ENCODE measurements at regions not wholly inside any gene's neighbourhood (a gene's known extent, or its start where the extent isn't known, plus 50 kb on each side); places are given as distances from the start of the nearest gene placed in this dataset.

DNA sequence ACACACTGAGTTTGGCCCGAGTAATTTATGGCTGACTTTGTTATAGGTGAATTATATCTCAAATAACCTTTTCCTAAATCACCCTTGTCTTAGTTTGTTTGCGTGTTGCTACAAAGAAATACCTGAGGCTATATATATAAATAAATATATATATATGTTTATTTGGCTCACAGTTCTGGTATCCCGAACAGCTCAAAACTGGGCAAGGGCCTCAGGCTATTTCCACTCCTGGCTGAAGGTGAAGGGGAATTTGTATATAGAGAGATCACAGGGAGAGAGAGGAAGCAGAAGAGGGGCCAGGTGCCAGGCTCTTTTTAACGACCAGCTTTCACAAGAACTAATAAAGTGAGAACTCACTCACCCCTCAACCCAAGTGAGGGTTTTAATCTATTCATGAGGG, 159.9 kb upstream of the STARD13 start:
- TF ChIP-seq, protein P1, sequence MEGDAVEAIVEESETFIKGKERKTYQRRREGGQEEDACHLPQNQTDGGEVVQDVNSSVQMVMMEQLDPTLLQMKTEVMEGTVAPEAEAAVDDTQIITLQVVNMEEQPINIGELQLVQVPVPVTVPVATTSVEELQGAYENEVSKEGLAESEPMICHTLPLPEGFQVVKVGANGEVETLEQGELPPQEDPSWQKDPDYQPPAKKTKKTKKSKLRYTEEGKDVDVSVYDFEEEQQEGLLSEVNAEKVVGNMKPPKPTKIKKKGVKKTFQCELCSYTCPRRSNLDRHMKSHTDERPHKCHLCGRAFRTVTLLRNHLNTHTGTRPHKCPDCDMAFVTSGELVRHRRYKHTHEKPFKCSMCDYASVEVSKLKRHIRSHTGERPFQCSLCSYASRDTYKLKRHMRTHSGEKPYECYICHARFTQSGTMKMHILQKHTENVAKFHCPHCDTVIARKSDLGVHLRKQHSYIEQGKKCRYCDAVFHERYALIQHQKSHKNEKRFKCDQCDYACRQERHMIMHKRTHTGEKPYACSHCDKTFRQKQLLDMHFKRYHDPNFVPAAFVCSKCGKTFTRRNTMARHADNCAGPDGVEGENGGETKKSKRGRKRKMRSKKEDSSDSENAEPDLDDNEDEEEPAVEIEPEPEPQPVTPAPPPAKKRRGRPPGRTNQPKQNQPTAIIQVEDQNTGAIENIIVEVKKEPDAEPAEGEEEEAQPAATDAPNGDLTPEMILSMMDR (conservative IDR thresholded peaks at IDR 0.05; ENCODE audit: control insufficient read depth, insufficient read depth, low read depth, low read length), result no peak
- DNase-seq (ENCODE audit: low read depth), result no peak
- no peak overlapping the region for H3K4me3 ChIP-seq (ENCODE audit: control insufficient read depth, low read depth, low read length)

DNA sequence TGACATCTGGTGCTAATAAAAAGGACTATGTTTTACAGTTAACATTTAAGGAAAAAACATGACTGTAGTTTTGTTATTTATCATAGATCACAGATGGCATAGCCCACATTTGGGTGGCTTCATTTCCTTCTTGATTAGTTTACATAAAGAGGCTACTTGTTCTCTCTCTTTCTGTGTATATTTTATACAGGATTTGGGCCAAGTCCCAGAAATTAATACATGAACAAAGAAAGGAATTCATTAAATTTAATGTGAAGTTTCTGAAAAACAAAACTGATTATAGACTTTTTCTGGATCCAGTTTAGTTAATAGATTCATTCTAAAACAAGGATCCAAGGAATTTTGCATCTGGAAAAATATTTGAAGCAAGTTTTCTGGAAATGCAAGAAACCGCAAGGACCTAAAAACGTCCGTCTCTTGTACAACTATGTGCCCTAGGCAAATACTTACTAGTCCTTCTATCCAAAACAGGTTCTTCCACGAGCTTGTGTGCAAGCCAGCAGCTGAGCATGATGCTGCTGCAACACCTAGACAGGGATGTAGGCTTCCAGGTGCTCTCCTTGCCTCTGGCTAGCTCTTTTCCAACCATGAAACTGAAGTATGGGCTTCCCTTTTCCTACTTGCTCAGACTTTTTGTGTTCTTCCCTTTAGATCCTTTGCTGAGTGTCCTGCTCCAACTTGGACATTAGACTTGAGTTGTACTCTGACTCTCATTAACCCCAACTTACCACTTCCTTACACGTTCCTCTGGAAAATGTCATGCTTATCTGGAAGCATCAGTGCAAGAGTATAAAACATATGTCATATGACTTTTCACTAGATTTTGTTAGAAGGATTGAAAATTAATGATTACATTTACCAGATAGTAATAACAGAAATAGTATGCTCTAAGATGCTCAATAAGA, 161.5 kb upstream of the STARD13 start:
- no peak for DNase-seq (ENCODE audit: low read depth)
- H3K4me3 ChIP-seq (ENCODE audit: control insufficient read depth, low read depth, low read length), result no peak overlapping the region
- TF ChIP-seq, protein P1 (conservative IDR thresholded peaks at IDR 0.05; ENCODE audit: control insufficient read depth, insufficient read depth, low read depth, low read length), result no peak

DNA sequence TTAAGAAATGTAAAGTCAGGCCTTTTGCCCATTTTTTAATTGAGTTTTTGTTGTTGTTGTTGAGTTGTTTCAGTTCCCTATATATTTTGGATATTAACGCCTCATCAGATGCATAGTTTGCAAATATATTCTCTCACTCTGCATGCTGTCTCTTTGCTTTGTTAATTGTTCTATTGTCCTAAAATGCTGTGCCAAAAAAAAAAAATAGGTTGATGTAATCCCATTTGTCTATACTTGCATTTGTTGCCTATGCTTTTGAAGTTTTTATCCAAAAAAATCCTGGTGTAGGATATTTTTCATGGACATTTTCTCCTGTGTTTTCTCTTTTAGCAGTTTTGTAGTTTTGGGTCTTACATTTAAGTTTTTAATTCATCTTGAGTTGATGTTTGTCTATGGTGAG, 163.3 kb upstream of the STARD13 start:
- no peak overlapping the region for H3K4me3 ChIP-seq (ENCODE audit: control insufficient read depth, low read depth, low read length)
- no peak for DNase-seq (ENCODE audit: low read depth)
- TF ChIP-seq, protein P1 (conservative IDR thresholded peaks at IDR 0.05; ENCODE audit: control insufficient read depth, insufficient read depth, low read depth, low read length), result no peak

DNA sequence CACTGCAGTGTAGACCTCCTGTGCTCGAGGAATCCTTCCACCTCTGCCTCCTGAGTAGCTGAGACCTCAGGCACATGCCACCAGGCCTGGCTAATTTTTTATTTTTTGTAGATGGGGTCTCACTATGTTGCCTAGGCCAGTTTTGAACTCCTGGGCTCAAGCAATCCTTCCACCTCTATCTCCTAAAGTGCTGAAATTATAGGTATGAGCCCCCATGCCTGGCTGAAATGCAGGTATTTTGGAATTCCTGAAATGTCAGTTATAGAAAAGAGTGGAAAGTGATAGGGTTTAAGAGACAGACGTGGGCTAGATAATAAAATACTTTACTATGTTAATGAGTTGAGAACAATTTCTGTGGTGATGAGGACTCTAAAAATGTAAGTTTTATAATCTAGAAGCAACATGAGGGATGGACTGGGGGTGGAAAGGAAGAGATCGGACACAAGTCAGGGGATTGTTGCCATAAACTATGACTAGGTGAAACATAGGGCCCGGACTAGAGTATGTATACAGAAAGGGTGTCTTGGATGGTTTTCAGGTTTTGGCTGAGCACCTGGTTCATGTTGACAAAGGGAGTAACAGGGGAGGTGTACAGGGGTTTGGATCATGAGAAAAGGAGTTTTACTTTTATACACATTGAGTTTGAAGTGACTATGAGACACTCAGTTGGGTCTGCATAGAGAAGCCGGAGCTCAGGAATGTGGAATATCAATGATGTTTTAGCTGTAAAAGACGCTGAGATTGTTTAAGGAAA, 165.6 kb upstream of the STARD13 start:
- no peak overlapping the region for H3K4me3 ChIP-seq (ENCODE audit: control insufficient read depth, low read depth, low read length)
- DNase-seq (ENCODE audit: low read depth), result no peak
- TF ChIP-seq, protein P1 (conservative IDR thresholded peaks at IDR 0.05; ENCODE audit: control insufficient read depth, insufficient read depth, low read depth, low read length), result no peak

DNA sequence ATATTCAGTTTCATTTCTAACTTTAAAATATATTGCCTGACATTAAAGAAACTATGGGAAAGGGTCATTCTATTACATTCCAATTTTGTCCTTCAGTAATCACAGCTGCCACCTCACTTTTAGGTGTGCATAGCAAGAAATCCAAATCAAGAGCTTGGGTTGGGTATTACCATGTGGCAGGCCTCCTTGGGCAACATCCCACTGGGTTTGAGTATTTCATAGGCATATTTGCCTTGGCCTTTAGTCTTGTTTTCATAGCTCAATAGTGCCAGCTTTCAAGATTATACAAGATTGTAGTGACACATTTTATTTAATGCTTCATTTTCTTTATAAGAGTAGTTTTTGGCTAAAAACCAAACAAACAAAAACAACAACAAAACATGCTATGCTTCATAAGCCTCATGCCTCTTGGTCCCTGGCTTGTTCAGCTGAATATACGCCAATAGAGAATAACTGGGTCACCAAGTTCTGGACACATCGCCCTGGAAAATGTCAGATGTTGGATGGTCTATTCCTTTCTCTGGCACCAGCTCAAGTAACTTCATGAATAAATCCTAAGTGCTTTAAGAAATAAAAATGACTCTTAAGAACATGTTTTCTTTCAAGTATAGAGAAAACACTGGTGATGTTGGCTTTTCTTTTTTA, 167.4 kb upstream of the STARD13 start:
- TF ChIP-seq, protein P1 (conservative IDR thresholded peaks at IDR 0.05; ENCODE audit: control insufficient read depth, insufficient read depth, low read depth, low read length), result no peak
- DNase-seq (ENCODE audit: low read depth), result no peak

DNA sequence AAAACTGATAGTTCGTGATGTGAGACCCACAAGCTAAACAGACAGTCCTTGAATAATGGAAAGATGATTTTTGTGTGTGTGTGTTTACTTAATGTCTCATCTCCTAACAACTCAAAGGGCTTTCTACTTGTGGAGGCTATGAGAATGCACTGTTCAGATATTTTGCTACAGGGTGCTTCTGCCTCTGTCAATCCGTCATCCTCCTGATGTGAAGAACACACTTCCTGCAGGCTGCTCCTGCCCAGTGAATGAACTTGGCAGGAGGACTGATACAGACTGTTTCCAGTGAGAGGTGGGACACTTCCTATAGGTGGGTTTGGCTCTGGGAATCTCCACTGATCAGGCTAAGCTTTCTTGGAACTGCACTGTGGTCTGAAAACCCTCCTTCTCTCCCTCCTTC, 168.4 kb upstream of the STARD13 start:
- peak; percentile 58 for DNase-seq (ENCODE audit: low read depth)
- TF ChIP-seq, protein P1 (conservative IDR thresholded peaks at IDR 0.05; ENCODE audit: control insufficient read depth, insufficient read depth, low read depth, low read length), result no peak
- no peak overlapping the region for H3K4me3 ChIP-seq (ENCODE audit: control insufficient read depth, low read depth, low read length)

More for the DNA sequence above, 167.4 kb upstream of the STARD13 start:
- H3K4me3 ChIP-seq (ENCODE audit: control insufficient read depth, low read depth, low read length), result no peak overlapping the region
